ENCODE measurements at regions not wholly inside any gene's neighbourhood (a gene's known extent, or its start where the extent isn't known, plus 50 kb on each side); places are given as distances from the start of the nearest gene placed in this dataset.

DNA sequence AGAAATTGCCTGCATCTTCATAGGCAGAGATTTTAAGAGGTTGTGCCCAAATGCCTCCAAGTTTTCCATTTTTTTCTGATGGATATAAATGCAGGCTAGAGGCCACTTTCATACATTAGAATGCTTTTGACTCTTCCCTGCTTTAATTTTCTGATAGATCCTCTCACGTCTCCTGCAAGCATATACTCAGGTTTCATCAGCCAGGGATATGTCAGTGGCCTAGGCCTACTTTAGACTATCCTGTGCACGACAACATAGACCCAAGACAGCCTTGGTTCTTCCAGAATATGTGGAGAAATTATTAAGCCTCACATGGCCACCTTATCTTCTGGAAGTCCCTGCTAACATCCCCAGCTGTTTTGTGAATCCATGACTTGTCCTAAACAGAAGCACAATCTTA is 415.9 kb downstream of the TDRD15 start:
- no peak for ATAC-seq (ENCODE audit: low FRiP score)
- no peak for DNase-seq (ENCODE audit: low spot score)
- TF ChIP-seq, protein P1, sequence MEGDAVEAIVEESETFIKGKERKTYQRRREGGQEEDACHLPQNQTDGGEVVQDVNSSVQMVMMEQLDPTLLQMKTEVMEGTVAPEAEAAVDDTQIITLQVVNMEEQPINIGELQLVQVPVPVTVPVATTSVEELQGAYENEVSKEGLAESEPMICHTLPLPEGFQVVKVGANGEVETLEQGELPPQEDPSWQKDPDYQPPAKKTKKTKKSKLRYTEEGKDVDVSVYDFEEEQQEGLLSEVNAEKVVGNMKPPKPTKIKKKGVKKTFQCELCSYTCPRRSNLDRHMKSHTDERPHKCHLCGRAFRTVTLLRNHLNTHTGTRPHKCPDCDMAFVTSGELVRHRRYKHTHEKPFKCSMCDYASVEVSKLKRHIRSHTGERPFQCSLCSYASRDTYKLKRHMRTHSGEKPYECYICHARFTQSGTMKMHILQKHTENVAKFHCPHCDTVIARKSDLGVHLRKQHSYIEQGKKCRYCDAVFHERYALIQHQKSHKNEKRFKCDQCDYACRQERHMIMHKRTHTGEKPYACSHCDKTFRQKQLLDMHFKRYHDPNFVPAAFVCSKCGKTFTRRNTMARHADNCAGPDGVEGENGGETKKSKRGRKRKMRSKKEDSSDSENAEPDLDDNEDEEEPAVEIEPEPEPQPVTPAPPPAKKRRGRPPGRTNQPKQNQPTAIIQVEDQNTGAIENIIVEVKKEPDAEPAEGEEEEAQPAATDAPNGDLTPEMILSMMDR (IDR thresholded peaks at IDR 0.05) = no peak

DNA sequence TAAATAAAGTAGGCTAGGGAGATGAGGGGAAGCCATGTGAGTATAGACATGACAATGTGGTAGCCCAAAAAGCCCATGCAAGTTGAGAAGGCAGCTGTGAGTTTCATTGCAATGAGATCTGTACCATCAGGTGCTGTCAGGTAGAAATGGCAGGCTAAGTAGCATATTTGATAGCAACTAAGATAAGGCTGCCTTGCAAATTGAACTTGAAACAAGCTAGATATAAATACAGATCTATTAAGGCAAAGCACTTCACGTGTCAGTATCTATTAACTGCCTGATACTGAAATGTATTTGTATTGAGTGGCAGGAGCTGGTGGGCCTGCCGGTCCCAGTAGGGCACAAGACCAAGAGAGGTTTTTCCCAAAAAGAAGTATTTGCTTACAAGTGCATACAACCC is 419.9 kb downstream of the TDRD15 start:
- ATAC-seq (ENCODE audit: low FRiP score) (no peak), DNase-seq (ENCODE audit: low spot score) (no peak)
- TF ChIP-seq, protein P1 (IDR thresholded peaks at IDR 0.05) = no peak

DNA sequence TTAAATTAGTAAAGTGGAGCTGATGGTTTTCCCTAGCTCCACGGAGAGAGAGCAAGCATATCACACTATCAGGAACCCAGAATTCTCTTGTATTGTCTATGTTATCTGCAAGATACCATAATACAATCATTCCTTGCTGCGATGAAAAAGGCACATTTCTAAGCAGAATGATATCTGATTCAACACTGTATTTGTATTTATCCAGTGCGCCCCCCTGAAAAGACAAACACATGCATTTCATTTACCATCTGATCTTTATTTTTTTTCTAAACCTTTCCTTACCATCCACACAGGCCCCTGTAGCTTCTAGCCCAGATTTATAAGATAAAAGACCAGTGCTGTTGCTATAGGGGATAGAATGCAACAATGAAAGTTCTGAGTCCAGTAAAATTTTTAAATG is 420.6 kb downstream of the TDRD15 start:
- DNase-seq (ENCODE audit: low spot score) = no peak
- TF ChIP-seq, protein P1 (IDR thresholded peaks at IDR 0.05) = no peak
- no peak for ATAC-seq (ENCODE audit: low FRiP score)

DNA sequence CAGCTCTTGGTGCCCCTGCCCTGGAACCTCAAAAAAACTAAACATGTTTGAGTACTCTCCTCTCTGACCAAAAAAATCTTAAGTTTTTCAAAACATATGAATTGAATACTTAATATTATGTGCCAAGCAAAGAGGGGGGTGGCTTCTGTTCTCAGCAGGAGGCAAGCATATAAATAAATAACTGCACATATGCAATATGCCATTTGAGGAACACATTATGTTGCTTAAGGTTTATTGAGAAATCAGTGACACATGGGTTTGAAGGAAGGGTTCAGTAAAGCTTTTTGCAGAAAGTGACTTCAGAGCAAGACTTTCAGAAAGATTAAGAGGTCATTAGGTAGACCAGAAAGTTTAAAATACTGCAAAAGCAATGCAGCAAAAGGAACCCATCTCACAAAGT is 429.2 kb downstream of the TDRD15 start:
- TF ChIP-seq, protein P1 (IDR thresholded peaks at IDR 0.05) = no peak
- ATAC-seq (ENCODE audit: low FRiP score) = no peak
- no peak for DNase-seq (ENCODE audit: low spot score)

DNA sequence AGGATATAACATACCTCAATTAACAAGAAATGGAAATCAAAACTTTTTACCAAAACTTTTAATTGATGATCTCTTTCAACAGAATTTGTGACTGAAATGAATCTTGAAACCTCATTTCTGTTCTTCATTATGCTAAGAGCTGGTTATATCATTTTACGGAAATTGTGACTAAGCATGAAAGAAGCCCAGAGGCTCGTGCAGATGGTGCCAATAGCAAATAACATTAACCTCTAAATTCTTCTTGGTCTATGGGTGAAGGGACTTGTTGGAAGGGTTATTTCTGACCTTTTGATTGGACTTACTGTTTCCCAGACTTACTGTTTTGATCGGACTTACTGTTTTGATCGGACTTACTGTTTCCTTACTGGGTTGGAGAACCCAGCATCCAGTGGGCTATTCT is 435.6 kb downstream of the TDRD15 start:
- ATAC-seq (ENCODE audit: low FRiP score) (no peak), DNase-seq (ENCODE audit: low spot score) (no peak)
- TF ChIP-seq, protein P1 (IDR thresholded peaks at IDR 0.05) = no peak

DNA sequence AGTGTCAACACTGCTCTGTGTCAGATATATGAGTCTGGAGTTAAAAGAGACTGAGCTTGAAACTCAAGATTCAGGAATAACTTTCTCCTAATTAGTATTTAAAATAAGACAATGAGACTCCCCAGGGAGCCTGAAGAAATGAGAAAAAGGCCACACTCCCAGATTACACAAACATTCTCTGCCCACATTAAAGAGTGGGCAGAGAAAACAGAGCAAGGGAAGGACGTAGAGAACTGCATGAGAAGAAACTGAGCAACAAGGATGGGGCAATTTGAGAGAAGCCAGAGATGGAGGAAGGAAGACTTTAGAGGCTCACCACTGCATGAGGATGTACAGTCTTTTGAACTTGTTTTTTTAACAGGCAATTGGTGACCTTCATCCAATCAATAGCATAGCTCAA is 438.2 kb downstream of the TDRD15 start:
- TF ChIP-seq, protein P1 (IDR thresholded peaks at IDR 0.05) = no peak
- DNase-seq (ENCODE audit: low spot score) = no peak
- ATAC-seq (ENCODE audit: low FRiP score) = no peak

DNA sequence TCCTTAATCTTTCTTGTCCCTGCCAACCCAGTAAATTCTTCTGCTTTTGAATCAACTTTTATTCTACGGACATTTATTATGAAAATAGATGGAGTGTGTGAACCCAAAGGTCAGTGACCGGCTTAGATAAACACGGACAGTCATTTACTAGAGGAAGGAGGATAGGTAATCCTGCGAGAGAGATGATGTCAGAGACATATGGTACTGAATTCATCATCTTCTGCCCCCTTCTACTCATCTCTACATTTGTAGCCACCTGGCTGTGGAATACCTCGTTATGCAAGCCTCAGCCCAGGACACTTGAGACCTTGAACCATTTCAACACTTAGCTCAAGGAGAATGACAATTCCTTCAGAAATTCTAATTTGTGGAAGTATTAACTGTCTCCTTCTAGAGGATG is 443.6 kb downstream of the TDRD15 start:
- DNase-seq (ENCODE audit: low spot score) (no peak), ATAC-seq (ENCODE audit: low FRiP score) (no peak)
- TF ChIP-seq, protein P1 (IDR thresholded peaks at IDR 0.05) = no peak

All from omental fat pad (tissue), 3 donors.